ENCODE measurements at regions not wholly inside any gene's neighbourhood (a gene's known extent, or its start where the extent isn't known, plus 50 kb on each side); places are given as distances from the start of the nearest gene placed in this dataset.

DNA sequence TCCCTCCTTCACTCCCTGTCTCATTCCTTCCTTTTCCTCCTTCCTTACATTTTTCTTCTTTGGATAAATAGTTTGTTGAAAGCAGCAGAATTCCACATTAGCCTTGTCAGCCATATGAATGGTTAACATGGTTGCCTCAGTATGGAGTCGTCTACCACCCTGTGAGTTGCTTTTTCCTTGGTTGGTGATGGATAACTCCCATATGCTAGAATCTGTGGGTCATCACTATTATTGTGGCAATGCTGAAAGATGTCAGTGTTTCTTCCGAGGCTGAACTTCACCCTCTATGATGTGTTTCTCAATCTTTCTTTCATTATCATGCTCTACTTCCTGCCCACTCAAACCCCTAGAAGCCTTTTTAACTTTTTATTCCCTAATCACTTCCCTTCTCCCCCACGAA lies 481.8 kb upstream of the KCNMB2 start:
- no peak for ATAC-seq (ENCODE audit: poor library complexity)
- Mint-ChIP-seq H3K27ac (no peak overlapping the region), H3K4me3 (no peak overlapping the region)

DNA sequence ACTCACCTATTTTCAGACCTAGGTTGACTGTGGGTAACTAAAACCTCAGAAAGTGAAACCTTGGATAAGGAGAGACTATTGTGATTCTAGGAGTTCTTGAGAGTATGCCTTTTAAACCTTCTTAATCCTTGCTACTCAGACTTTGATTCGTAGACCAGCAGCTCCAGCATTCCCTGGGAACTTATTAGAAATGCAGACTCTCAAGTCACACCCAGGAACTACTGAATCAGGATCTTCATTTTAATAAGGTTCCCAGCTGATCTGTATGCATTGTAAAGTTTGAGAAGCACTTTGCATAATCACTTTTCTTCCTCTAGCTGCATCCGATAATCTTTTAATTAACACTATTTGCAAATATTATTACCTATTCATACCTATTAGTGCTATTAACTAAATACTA lies 480.3 kb upstream of the KCNMB2 start:
- Mint-ChIP-seq H3K4me3 (no peak overlapping the region), H3K4me1 (ENCODE audit: low read depth) (peaks cover 6% of the 10 kb centered on the region), H3K27me3 (no peaks in the 10 kb centered on the region), H3K36me3 (ENCODE audit: low read depth) (no peaks in the 10 kb centered on the region), H3K9me3 (no peaks in the 10 kb centered on the region), H3K27ac (no peak overlapping the region)
- CTCF ChIA-PET, result no interaction called here
- Histone ChIP-seq H3K9me3 (ENCODE audit: control insufficient read depth in 1 of 2, insufficient read depth in 1 of 2, low read length in 2 of 2) (no peaks in the 10 kb centered on the region), H3K36me3 (ENCODE audit: insufficient read depth, low read length) (no peaks in the 10 kb centered on the region), H3K27me3 (ENCODE audit: control insufficient read depth in 1 of 2, insufficient read depth in 2 of 2, low read length in 2 of 2) (no peaks in the 10 kb centered on the region), H3K4me1 (ENCODE audit: insufficient read depth, low read length) (no peaks in the 10 kb centered on the region), H3K4me3 (ENCODE audit: low read length) (no peak overlapping the region), H3K27ac (ENCODE audit: low read depth in 1 of 2, low read length in 2 of 2) (no peak overlapping the region)
- POLR2A ChIA-PET, result no interaction called here
- TF ChIP-seq, protein P1, sequence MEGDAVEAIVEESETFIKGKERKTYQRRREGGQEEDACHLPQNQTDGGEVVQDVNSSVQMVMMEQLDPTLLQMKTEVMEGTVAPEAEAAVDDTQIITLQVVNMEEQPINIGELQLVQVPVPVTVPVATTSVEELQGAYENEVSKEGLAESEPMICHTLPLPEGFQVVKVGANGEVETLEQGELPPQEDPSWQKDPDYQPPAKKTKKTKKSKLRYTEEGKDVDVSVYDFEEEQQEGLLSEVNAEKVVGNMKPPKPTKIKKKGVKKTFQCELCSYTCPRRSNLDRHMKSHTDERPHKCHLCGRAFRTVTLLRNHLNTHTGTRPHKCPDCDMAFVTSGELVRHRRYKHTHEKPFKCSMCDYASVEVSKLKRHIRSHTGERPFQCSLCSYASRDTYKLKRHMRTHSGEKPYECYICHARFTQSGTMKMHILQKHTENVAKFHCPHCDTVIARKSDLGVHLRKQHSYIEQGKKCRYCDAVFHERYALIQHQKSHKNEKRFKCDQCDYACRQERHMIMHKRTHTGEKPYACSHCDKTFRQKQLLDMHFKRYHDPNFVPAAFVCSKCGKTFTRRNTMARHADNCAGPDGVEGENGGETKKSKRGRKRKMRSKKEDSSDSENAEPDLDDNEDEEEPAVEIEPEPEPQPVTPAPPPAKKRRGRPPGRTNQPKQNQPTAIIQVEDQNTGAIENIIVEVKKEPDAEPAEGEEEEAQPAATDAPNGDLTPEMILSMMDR (IDR thresholded peaks at IDR 0.05), result no peak
- DNase-seq (no peak), ATAC-seq (ENCODE audit: poor library complexity) (no peak)
- intact Hi-C loops (cut with DNase I, micrococcal nuclease), result no loop called here

More for the DNA sequence above, 481.8 kb upstream of the KCNMB2 start:
- Histone ChIP-seq H3K36me3 (ENCODE audit: insufficient read depth, low read length) (no peaks in the 10 kb centered on the region), H3K27me3 (ENCODE audit: control insufficient read depth in 1 of 2, insufficient read depth in 2 of 2, low read length in 2 of 2) (no peaks in the 10 kb centered on the region), H3K27ac (ENCODE audit: low read depth in 1 of 2, low read length in 2 of 2) (no peak overlapping the region), H3K4me1 (ENCODE audit: insufficient read depth, low read length) (no peaks in the 10 kb centered on the region), H3K4me3 (ENCODE audit: low read length) (no peak overlapping the region), H3K9me3 (ENCODE audit: control insufficient read depth in 1 of 2, insufficient read depth in 1 of 2, low read length in 2 of 2) (no peaks in the 10 kb centered on the region)
- H3K9me3 Mint-ChIP-seq, result no peaks in the 10 kb centered on the region
- intact Hi-C loops (cut with DNase I, micrococcal nuclease), result no loop called here
- H3K4me1 Mint-ChIP-seq (ENCODE audit: low read depth), result peaks cover 6% of the 10 kb centered on the region
- TF ChIP-seq, protein P1 (IDR thresholded peaks at IDR 0.05), result no peak
- no peaks in the 10 kb centered on the region for H3K36me3 Mint-ChIP-seq (ENCODE audit: low read depth)
- peaks cover 4% of the 10 kb centered on the region for H3K27me3 Mint-ChIP-seq
- POLR2A ChIA-PET, result no interaction called here
- no peak for DNase-seq
- CTCF ChIA-PET, result no interaction called here

DNA sequence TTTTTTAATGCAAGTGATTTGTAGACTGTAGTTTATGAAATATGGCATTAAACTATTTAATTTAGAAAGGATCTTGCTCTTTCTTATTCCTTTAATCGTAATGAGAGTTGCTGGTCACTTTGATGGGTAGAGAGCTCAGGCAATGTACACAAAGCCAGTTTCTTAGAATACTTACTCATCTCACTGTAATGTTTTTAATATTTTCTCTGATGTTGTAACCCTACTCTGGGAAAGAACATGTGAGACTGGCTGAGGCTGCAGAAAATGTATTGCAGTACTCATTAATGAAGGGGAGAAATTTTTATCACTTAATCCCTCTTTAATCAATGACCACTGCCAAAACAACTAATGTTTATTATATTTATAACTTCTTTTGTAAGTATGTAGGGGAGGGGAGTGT lies 479.4 kb upstream of the KCNMB2 start:
- peaks cover 6% of the 10 kb centered on the region for H3K4me1 Mint-ChIP-seq (ENCODE audit: low read depth)
- intact Hi-C loops (cut with DNase I, micrococcal nuclease), result no loop called here
- no peak for ATAC-seq (ENCODE audit: poor library complexity)

More for the DNA sequence above, 479.4 kb upstream of the KCNMB2 start:
- Mint-ChIP-seq H3K36me3 (ENCODE audit: low read depth) (no peaks in the 10 kb centered on the region), H3K27ac (no peak overlapping the region), H3K27me3 (no peaks in the 10 kb centered on the region), H3K9me3 (no peaks in the 10 kb centered on the region), H3K4me3 (no peak overlapping the region)
- TF ChIP-seq, protein P1 (IDR thresholded peaks at IDR 0.05), result no peak
- Histone ChIP-seq H3K27ac (ENCODE audit: low read depth in 1 of 2, low read length in 2 of 2) (no peak overlapping the region), H3K27me3 (ENCODE audit: control insufficient read depth in 1 of 2, insufficient read depth in 2 of 2, low read length in 2 of 2) (no peaks in the 10 kb centered on the region), H3K9me3 (ENCODE audit: control insufficient read depth in 1 of 2, insufficient read depth in 1 of 2, low read length in 2 of 2) (no peaks in the 10 kb centered on the region), H3K36me3 (ENCODE audit: insufficient read depth, low read length) (no peaks in the 10 kb centered on the region), H3K4me1 (ENCODE audit: insufficient read depth, low read length) (no peaks in the 10 kb centered on the region), H3K4me3 (ENCODE audit: low read length) (no peak overlapping the region)
- ChIA-PET POLR2A (no interaction called here), CTCF (no interaction called here)
- DNase-seq, result no peak
